GM23338 (cell line): ENCODE measurements at regions not wholly inside any gene's neighbourhood (a gene's known extent, or its start where the extent isn't known, plus 50 kb on each side); places are given as distances from the start of the nearest gene placed in this dataset.

Experiments
- ATAC-seq: fragments of 200-7000 bp; cut with Tn5 transposase; 3 replicates; pipeline ENCODE4 v1.9.1; 2020
- DNase-seq: peaks from one replicate; pipeline ENCODE4 v3.0.0-alpha.2; 2015; ENCODE audit warnings: low spot score
- H2AFZ ChIP-seq: fragments of 200-600 bp; sonication (generic); 2 replicates; pipeline ENCODE4 v1.8.0; 2016; ENCODE audit warnings: antibody characterized with exemption, mild to moderate bottlenecking, moderate library complexity
- H3F3A ChIP-seq: fragments of 200-600 bp; sonication (generic); replicated peaks from 2 replicates; pipeline ENCODE4 v1.8.0; 2017; ENCODE audit warnings: antibody characterized with exemption, mixed run types, low read depth
- H3K27ac ChIP-seq: fragments of 200-600 bp; sonication (generic); 2 replicates; pipeline ENCODE4 v1.6.1; 2016; ENCODE audit warnings: low read depth
- H3K27me3 ChIP-seq: fragments of 200-600 bp; sonication (generic); 2 replicates; pipeline ENCODE4 v1.8.0; 2016; ENCODE audit warnings: mild to moderate bottlenecking, mixed run types, moderate library complexity; ENCODE audit not compliant: insufficient read depth
- H3K36me3 ChIP-seq: fragments of 200-600 bp; sonication (generic); 2 replicates; pipeline ENCODE4 v1.8.0; 2016; ENCODE audit warnings: mild to moderate bottlenecking; ENCODE audit not compliant: insufficient read depth
- H3K4me1 ChIP-seq: fragments of 200-600 bp; sonication (generic); 2 replicates; pipeline ENCODE4 v1.8.0; 2016; ENCODE audit warnings: mild to moderate bottlenecking, moderate library complexity; ENCODE audit not compliant: insufficient read depth
- H3K4me2 ChIP-seq: fragments of 200-600 bp; sonication (generic); 2 replicates; pipeline ENCODE4 v1.7.1; 2017; ENCODE audit warnings: mixed run types
- H3K4me3 ChIP-seq: fragments of 200-600 bp; sonication (generic); 2 replicates; pipeline ENCODE4 v1.6.1; 2016; ENCODE audit warnings: mixed run types
- H3K79me2 ChIP-seq: fragments of 200-600 bp; sonication (generic); replicated peaks from 2 replicates; pipeline ENCODE4 v1.8.0; 2017; ENCODE audit warnings: mild to moderate bottlenecking; ENCODE audit not compliant: insufficient read depth
- H3K9me2 ChIP-seq: fragments of 200-600 bp; sonication (generic); 2 replicates; pipeline ENCODE4 v1.8.0; 2017; ENCODE audit not compliant: insufficient read depth
- H4K20me1 ChIP-seq: fragments of 200-600 bp; sonication (generic); replicated peaks from 2 replicates; pipeline ENCODE4 v1.8.0; 2017; ENCODE audit warnings: mild to moderate bottlenecking; ENCODE audit not compliant: insufficient read depth
- H3K27ac Mint-ChIP-seq: 2 replicates; pipeline ENCODE4 v1.8.0; 2020; ENCODE audit warnings: inconsistent platforms, mild to moderate bottlenecking, moderate library complexity, mixed read lengths
- H3K27me3 Mint-ChIP-seq: 3 replicates; pipeline ENCODE4 v1.8.0; 2022; ENCODE audit warnings: low read depth, mild to moderate bottlenecking, moderate library complexity, mixed read lengths, inconsistent platforms; ENCODE audit not compliant: insufficient read depth, poor library complexity
- H3K36me3 Mint-ChIP-seq: 3 replicates; pipeline ENCODE4 v1.8.0; 2021; ENCODE audit warnings: low read depth, mild to moderate bottlenecking, inconsistent platforms, moderate library complexity, mixed read lengths
- H3K4me1 Mint-ChIP-seq: 3 replicates; pipeline ENCODE4 v1.8.0; 2020; ENCODE audit warnings: mild to moderate bottlenecking, inconsistent platforms, mixed read lengths
- H3K4me3 Mint-ChIP-seq: 3 replicates; pipeline ENCODE4 v1.8.0; 2021; ENCODE audit warnings: moderate library complexity, mild to moderate bottlenecking, inconsistent platforms, mixed read lengths
- H3K9me3 Mint-ChIP-seq: 3 replicates; pipeline ENCODE4 v1.8.0; 2020; ENCODE audit warnings: moderate library complexity, mild to moderate bottlenecking, inconsistent platforms, mixed read lengths
- CREB1 ChIP-seq: fragments of 250-450 bp; sonication (Bioruptor Pico); IDR thresholded peaks from 2 replicates; pipeline ENCODE4 v1.5.0; 2020; ENCODE audit warnings: low read depth, mild to moderate bottlenecking, moderate library complexity
- EZH2 ChIP-seq: fragments of 200-600 bp; sonication (generic); IDR thresholded peaks from one replicate; pipeline ENCODE4 v1.8.0; 2017; ENCODE audit warnings: antibody characterized with exemption, mild to moderate bottlenecking, low read depth; ENCODE audit not compliant: unreplicated experiment
- EZH2phosphoT487 ChIP-seq: fragments of 200-600 bp; sonication (generic); IDR thresholded peaks from one replicate; pipeline ENCODE4 v1.8.1; 2018; ENCODE audit warnings: antibody characterized with exemption; ENCODE audit not compliant: unreplicated experiment
- JUNB ChIP-seq: IDR thresholded peaks from one replicate; pipeline ENCODE4 v1.6.1; 2016; ENCODE audit warnings: antibody characterized with exemption; ENCODE audit not compliant: unreplicated experiment
- NANOG ChIP-seq: IDR thresholded peaks from 2 replicates; pipeline ENCODE4 v1.6.1; 2016; ENCODE audit warnings: antibody characterized with exemption, borderline replicate concordance
- POLR2AphosphoS5 ChIP-seq: IDR thresholded peaks from 2 replicates; pipeline ENCODE4 v1.6.1; 2016; ENCODE audit warnings: antibody characterized with exemption, low read depth
- STAT1 ChIP-seq: IDR thresholded peaks from one replicate; pipeline ENCODE4 v1.6.1; 2016; ENCODE audit warnings: antibody characterized with exemption; ENCODE audit not compliant: unreplicated experiment
- ZNF114 ChIP-seq: fragments of 250-450 bp; sonication (Bioruptor Pico); IDR thresholded peaks from 2 replicates; pipeline ENCODE4 v1.5.0; 2020; ENCODE audit warnings: mild to moderate bottlenecking, moderate library complexity
- ZNF331 ChIP-seq: fragments of 250-450 bp; sonication (Bioruptor Pico); IDR thresholded peaks from 2 replicates; pipeline ENCODE4 v1.5.0; 2020; ENCODE audit warnings: low read depth, mild to moderate bottlenecking, moderate library complexity
- TF ChIP-seq, protein P1 (sequence below): fragments of 250-450 bp; sonication (Bioruptor Pico); IDR thresholded peaks from 2 replicates; pipeline ENCODE4 v1.5.0; 2020; ENCODE audit warnings: mild to moderate bottlenecking, moderate library complexity
- TF ChIP-seq, protein P2 (sequence below): IDR thresholded peaks from 2 replicates; pipeline ENCODE4 v1.6.1; 2016; ENCODE audit warnings: antibody characterized with exemption
- TF ChIP-seq, protein P3 (sequence below): IDR thresholded peaks from one replicate; pipeline ENCODE4 v1.6.1; 2018; ENCODE audit warnings: antibody characterized with exemption; ENCODE audit not compliant: unreplicated experiment
- TF ChIP-seq, protein P4 (sequence below), 2 experiments: fragments of 200-600 bp in 1 of 2; sonication (generic) in 1 of 2; conservative IDR thresholded peaks; 2 replicates each; pipeline versions ENCODE4 v1.5.1 to v1.6.1; 2016 to 2017; ENCODE audit warnings: antibody characterized with exemption in 2 of 2, low read depth in 2 of 2, mild to moderate bottlenecking in 2 of 2, moderate library complexity in 1 of 2

DNA sequence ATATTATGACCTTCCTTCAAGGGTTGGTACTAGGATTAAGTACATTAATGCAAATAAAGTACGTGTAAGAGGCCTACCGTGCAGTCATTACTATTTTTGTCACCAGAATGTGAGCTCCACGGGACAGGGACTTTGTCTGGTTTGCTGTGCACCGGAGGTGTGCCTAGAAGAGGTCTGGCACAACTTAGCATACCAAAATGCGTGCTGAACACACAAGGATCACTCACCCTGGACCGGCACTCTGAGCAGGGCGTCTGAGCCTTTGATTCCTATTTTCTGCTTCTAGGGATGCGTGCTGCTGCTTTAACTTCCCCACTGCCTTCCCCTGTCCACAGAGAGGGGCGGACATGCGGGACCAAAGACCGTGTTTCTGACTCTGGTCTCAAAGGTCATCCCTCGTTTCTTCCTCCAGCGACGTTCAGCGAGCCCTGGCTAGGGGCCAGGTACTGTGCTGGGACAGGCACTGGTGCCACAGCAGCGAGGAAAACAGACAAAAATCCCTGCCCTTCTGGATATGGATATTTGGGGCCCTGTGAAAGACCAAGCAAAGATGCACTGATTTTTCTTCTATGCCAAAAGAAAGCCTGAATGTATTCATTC, 222.7 kb downstream of the BMP7 start:
- peaks cover 6% of the 10 kb centered on the region for H3K27me3 Mint-ChIP-seq
- no peak overlapping the region for H3K4me3 Mint-ChIP-seq
- H3K36me3 Mint-ChIP-seq, result no peaks in the 10 kb centered on the region
- ATAC-seq (no peak), DNase-seq (no peak)
- Histone ChIP-seq H4K20me1 (no peaks in the 10 kb centered on the region), H2AFZ (0 out of 2 replicates have a peak overlapping the region, but pooled peaks have one; percentile 1), H3K27me3 (no peaks in the 10 kb centered on the region), H3F3A (no peaks in the 10 kb centered on the region), H3K27ac (no peak overlapping the region), H3K79me2 (no peaks in the 10 kb centered on the region), H3K4me3 (no peak overlapping the region), H3K4me1 (no peaks in the 10 kb centered on the region), H3K4me2 (no peak overlapping the region), H3K36me3 (no peaks in the 10 kb centered on the region), H3K9me2 (peaks cover 3% of the 10 kb centered on the region; the same call in 1 of the 2 replicates)
- TF ChIP-seq, protein P1, sequence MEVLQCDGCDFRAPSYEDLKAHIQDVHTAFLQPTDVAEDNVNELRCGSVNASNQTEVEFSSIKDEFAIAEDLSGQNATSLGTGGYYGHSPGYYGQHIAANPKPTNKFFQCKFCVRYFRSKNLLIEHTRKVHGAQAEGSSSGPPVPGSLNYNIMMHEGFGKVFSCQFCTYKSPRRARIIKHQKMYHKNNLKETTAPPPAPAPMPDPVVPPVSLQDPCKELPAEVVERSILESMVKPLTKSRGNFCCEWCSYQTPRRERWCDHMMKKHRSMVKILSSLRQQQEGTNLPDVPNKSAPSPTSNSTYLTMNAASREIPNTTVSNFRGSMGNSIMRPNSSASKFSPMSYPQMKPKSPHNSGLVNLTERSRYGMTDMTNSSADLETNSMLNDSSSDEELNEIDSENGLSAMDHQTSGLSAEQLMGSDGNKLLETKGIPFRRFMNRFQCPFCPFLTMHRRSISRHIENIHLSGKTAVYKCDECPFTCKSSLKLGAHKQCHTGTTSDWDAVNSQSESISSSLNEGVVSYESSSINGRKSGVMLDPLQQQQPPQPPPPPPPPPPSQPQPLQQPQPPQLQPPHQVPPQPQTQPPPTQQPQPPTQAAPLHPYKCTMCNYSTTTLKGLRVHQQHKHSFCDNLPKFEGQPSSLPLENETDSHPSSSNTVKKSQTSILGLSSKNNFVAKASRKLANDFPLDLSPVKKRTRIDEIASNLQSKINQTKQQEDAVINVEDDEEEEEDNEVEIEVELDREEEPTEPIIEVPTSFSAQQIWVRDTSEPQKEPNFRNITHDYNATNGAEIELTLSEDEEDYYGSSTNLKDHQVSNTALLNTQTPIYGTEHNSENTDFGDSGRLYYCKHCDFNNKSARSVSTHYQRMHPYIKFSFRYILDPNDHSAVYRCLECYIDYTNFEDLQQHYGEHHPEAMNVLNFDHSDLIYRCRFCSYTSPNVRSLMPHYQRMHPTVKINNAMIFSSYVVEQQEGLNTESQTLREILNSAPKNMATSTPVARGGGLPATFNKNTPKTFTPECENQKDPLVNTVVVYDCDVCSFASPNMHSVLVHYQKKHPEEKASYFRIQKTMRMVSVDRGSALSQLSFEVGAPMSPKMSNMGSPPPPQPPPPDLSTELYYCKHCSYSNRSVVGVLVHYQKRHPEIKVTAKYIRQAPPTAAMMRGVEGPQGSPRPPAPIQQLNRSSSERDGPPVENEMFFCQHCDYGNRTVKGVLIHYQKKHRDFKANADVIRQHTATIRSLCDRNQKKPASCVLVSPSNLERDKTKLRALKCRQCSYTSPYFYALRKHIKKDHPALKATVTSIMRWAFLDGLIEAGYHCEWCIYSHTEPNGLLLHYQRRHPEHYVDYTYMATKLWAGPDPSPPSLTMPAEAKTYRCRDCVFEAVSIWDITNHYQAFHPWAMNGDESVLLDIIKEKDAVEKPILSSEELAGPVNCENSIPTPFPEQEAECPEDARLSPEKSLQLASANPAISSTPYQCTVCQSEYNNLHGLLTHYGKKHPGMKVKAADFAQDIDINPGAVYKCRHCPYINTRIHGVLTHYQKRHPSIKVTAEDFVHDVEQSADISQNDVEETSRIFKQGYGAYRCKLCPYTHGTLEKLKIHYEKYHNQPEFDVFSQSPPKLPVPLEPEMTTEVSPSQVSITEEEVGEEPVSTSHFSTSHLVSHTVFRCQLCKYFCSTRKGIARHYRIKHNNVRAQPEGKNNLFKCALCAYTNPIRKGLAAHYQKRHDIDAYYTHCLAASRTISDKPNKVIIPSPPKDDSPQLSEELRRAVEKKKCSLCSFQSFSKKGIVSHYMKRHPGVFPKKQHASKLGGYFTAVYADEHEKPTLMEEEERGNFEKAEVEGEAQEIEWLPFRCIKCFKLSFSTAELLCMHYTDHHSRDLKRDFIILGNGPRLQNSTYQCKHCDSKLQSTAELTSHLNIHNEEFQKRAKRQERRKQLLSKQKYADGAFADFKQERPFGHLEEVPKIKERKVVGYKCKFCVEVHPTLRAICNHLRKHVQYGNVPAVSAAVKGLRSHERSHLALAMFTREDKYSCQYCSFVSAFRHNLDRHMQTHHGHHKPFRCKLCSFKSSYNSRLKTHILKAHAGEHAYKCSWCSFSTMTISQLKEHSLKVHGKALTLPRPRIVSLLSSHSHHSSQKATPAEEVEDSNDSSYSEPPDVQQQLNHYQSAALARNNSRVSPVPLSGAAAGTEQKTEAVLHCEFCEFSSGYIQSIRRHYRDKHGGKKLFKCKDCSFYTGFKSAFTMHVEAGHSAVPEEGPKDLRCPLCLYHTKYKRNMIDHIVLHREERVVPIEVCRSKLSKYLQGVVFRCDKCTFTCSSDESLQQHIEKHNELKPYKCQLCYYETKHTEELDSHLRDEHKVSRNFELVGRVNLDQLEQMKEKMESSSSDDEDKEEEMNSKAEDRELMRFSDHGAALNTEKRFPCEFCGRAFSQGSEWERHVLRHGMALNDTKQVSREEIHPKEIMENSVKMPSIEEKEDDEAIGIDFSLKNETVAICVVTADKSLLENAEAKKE (CRISPR knock-in tag), result no peak
- TF ChIP-seq, protein P2, sequence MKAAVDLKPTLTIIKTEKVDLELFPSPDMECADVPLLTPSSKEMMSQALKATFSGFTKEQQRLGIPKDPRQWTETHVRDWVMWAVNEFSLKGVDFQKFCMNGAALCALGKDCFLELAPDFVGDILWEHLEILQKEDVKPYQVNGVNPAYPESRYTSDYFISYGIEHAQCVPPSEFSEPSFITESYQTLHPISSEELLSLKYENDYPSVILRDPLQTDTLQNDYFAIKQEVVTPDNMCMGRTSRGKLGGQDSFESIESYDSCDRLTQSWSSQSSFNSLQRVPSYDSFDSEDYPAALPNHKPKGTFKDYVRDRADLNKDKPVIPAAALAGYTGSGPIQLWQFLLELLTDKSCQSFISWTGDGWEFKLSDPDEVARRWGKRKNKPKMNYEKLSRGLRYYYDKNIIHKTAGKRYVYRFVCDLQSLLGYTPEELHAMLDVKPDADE, result no peak
- TF ChIP-seq, protein P3, sequence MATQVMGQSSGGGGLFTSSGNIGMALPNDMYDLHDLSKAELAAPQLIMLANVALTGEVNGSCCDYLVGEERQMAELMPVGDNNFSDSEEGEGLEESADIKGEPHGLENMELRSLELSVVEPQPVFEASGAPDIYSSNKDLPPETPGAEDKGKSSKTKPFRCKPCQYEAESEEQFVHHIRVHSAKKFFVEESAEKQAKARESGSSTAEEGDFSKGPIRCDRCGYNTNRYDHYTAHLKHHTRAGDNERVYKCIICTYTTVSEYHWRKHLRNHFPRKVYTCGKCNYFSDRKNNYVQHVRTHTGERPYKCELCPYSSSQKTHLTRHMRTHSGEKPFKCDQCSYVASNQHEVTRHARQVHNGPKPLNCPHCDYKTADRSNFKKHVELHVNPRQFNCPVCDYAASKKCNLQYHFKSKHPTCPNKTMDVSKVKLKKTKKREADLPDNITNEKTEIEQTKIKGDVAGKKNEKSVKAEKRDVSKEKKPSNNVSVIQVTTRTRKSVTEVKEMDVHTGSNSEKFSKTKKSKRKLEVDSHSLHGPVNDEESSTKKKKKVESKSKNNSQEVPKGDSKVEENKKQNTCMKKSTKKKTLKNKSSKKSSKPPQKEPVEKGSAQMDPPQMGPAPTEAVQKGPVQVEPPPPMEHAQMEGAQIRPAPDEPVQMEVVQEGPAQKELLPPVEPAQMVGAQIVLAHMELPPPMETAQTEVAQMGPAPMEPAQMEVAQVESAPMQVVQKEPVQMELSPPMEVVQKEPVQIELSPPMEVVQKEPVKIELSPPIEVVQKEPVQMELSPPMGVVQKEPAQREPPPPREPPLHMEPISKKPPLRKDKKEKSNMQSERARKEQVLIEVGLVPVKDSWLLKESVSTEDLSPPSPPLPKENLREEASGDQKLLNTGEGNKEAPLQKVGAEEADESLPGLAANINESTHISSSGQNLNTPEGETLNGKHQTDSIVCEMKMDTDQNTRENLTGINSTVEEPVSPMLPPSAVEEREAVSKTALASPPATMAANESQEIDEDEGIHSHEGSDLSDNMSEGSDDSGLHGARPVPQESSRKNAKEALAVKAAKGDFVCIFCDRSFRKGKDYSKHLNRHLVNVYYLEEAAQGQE, result no peak
- no peak for TF ChIP-seq NANOG
- TF ChIP-seq POLR2AphosphoS5, result no peak
- no peak for TF ChIP-seq STAT1
- TF ChIP-seq ZNF114 (CRISPR knock-in tag), result no peak
- no peak for TF ChIP-seq JUNB
- TF ChIP-seq, protein P4, sequence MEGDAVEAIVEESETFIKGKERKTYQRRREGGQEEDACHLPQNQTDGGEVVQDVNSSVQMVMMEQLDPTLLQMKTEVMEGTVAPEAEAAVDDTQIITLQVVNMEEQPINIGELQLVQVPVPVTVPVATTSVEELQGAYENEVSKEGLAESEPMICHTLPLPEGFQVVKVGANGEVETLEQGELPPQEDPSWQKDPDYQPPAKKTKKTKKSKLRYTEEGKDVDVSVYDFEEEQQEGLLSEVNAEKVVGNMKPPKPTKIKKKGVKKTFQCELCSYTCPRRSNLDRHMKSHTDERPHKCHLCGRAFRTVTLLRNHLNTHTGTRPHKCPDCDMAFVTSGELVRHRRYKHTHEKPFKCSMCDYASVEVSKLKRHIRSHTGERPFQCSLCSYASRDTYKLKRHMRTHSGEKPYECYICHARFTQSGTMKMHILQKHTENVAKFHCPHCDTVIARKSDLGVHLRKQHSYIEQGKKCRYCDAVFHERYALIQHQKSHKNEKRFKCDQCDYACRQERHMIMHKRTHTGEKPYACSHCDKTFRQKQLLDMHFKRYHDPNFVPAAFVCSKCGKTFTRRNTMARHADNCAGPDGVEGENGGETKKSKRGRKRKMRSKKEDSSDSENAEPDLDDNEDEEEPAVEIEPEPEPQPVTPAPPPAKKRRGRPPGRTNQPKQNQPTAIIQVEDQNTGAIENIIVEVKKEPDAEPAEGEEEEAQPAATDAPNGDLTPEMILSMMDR (conservative IDR thresholded peaks at IDR 0.05; ENCODE audit: low read depth in 2 of 2), result no peak
- TF ChIP-seq CREB1, result no peak
- TF ChIP-seq EZH2, result no peak
- no peak for TF ChIP-seq EZH2phosphoT487
- no peak for TF ChIP-seq ZNF331 (CRISPR knock-in tag)
- no peak overlapping the region for H3K27ac Mint-ChIP-seq
- no peaks in the 10 kb centered on the region for H3K9me3 Mint-ChIP-seq
- H3K4me1 Mint-ChIP-seq, result peaks cover 5% of the 10 kb centered on the region; the same call in 2 of the 3 replicates
